HepG2 (cell line): ENCODE measurements at regions not wholly inside any gene's neighbourhood (a gene's known extent, or its start where the extent isn't known, plus 50 kb on each side); places are given as distances from the start of the nearest gene placed in this dataset.
A peak's percentile ranks its signal among the peaks of the same experiment; 100 is the strongest.

Experiments
- ATAC-seq: fragments of 200-7000 bp; cut with Tn5 transposase; 3 replicates; pipeline ENCODE4 v1.9.1; 2020; ENCODE audit warnings: mild to moderate bottlenecking, moderate library complexity
- BruUV-seq: library from RNA; stranded (reverse); fragments of 400-500 nt; replicated peaks from 2 replicates; lab custom pipeline; 2021; lab: Mats Ljungman, UMichigan
- CTCF ChIA-PET: fragments of 300-600 bp; formaldehyde crosslinking; extraction: SDS; loops from one replicate; lab custom pipeline; 2021; ENCODE audit warnings: low total read pairs, inconsistent platforms, low intra/inter-chr PET ratio; lab: Yijun Ruan, JAX
- POLR2A ChIA-PET: fragments of 350-600 bp; sonication (Branson Sonifier 250); formaldehyde crosslinking; loops from one replicate; lab custom pipeline; 2020; ENCODE audit warnings: antibody characterized with exemption, inconsistent platforms; lab: Yijun Ruan, JAX
- DNase-seq: peaks from one replicate; pipeline ENCODE4 v3.0.0-alpha.2; 2015; ENCODE audit warnings: low spot score
- FAIRE-seq: peaks from 3 replicates; lab custom pipeline; 2011; peaks lifted over from hg19 to GRCh38; lab: Jason Lieb, UNC
- H2AFZ ChIP-seq: one replicate; pipeline ENCODE4 v1.6.1; 2011; ENCODE audit warnings: low read length, inconsistent platforms
- H3K27ac ChIP-seq: fragments of 300-600 bp; 3 replicates; pipeline ENCODE4 v1.8.0; 2011; ENCODE audit warnings: mixed run types, mild to moderate bottlenecking, mixed read lengths, low read length, inconsistent platforms; ENCODE audit not compliant: insufficient read depth; ENCODE audit errors: extremely low read length
- H3K27me3 ChIP-seq, 2 experiments: fragments of 200-600 bp in 1 of 2; 2 replicates in 1 of 2; 3 replicates in 1 of 2; pipeline versions ENCODE4 v1.6.0 to v1.8.0; 2011; ENCODE audit warnings: low read length in 2 of 2, mild to moderate bottlenecking in 2 of 2, moderate library complexity in 2 of 2, inconsistent platforms in 1 of 2; ENCODE audit not compliant: insufficient read depth in 2 of 2, control insufficient read depth in 1 of 2
- H3K36me3 ChIP-seq, 2 experiments: fragments of 200-600 bp in 1 of 2; replicated peaks in 1 of 2; 2 replicates in 1 of 2; 3 replicates in 1 of 2; pipeline versions ENCODE4 v1.5.1 to v1.8.0; 2011; ENCODE audit warnings: low read length in 2 of 2, inconsistent platforms in 1 of 2; ENCODE audit not compliant: insufficient read depth in 2 of 2, control insufficient read depth in 1 of 2
- H3K4me1 ChIP-seq: 2 replicates; pipeline ENCODE4 v1.5.1; 2012; ENCODE audit warnings: low read length, inconsistent platforms; ENCODE audit not compliant: insufficient read depth
- H3K4me2 ChIP-seq: 2 replicates; pipeline ENCODE4 v1.6.0; 2011; ENCODE audit warnings: low read depth, low read length, inconsistent platforms
- H3K4me3 ChIP-seq, 3 experiments: fragments of 200-600 bp in 1 of 3; sonication (generic), shearing (Covaris generic) in 1 of 3; replicated peaks in 1 of 3; 2 replicates each; pipeline ENCODE4 v1.5.1; 2011 to 2016; ENCODE audit warnings: low read length in 3 of 3, inconsistent platforms in 2 of 3, low read depth in 2 of 3, mild to moderate bottlenecking in 2 of 3, control low read depth in 1 of 3, mixed read lengths in 1 of 3; ENCODE audit not compliant: insufficient read depth in 1 of 3
- H3K79me2 ChIP-seq: one replicate; pipeline ENCODE4 v1.6.1; 2011; ENCODE audit warnings: low read length, inconsistent platforms; ENCODE audit not compliant: insufficient read depth
- H3K9ac ChIP-seq: 2 replicates; pipeline ENCODE4 v1.6.0; 2011; ENCODE audit warnings: mild to moderate bottlenecking, low read depth, low read length, inconsistent platforms; ENCODE audit not compliant: insufficient read depth
- H3K9me3 ChIP-seq: 2 replicates; pipeline ENCODE4 v1.5.1; 2012; ENCODE audit warnings: mild to moderate bottlenecking, low read length
- H4K20me1 ChIP-seq: 2 replicates; pipeline ENCODE4 v1.6.0; 2011; ENCODE audit warnings: inconsistent platforms, mild to moderate bottlenecking, low read length, moderate library complexity; ENCODE audit not compliant: insufficient read depth
- ATF7 ChIP-seq, 2 experiments: fragments of 450-650 bp in 1 of 2; sonication (generic) in 1 of 2; formaldehyde crosslinking in 1 of 2; IDR thresholded peaks; 2 replicates each; pipeline versions ENCODE4 v1.4.0 to v1.6.1; 2016 to 2020; ENCODE audit warnings: antibody characterized with exemption in 1 of 2, mild to moderate bottlenecking in 1 of 2, missing genetic modification reagents in 1 of 2
- GATAD2A ChIP-seq: IDR thresholded peaks from 2 replicates; pipeline ENCODE4 v1.6.1; 2016
- PLRG1 ChIP-seq: fragments of 450-650 bp; conservative IDR thresholded peaks from 2 replicates; pipeline ENCODE4 v1.6.1; 2016
- SETDB1 ChIP-seq: sonication (generic); formaldehyde crosslinking; IDR thresholded peaks from 2 replicates; pipeline ENCODE4 v1.5.1; 2020; ENCODE audit warnings: missing genetic modification reagents, mild to moderate bottlenecking, borderline replicate concordance
- TARDBP ChIP-seq: sonication (generic); formaldehyde crosslinking; IDR thresholded peaks from 2 replicates; pipeline ENCODE4 v1.8.0; 2022; ENCODE audit warnings: mild to moderate bottlenecking, missing genetic modification reagents
- ZFP1 ChIP-seq: IDR thresholded peaks from 2 replicates; pipeline ENCODE4 v1.6.1; 2016
- ZNF644 ChIP-seq: IDR thresholded peaks from 2 replicates; pipeline ENCODE4 v1.6.1; 2016; ENCODE audit warnings: low read depth
- WGBS: methylation state at CpG from one replicate; pipeline ENCODE4 v1.1.6; 2017; ENCODE audit warnings: low lambda C conversion rate; 5-methylcytosine and 5-hydroxymethylcytosine counted together
- in situ Hi-C: cut with HindIII; loops from 2 replicates; pipeline ENCODE4 v1.10.0; 2017; ENCODE audit warnings: low pct_unique_long_range_greater_than_20kb; ENCODE audit not compliant: extremely low pct_ligation_motif_present
- intact Hi-C: fragments of 100-400 bp; cut with micrococcal nuclease; formaldehyde crosslinking; loops from one replicate; pipeline ENCODE4 v1.10.0; 2022; ENCODE audit not compliant: unreplicated experiment
- TF ChIP-seq, protein P1 (sequence below): IDR thresholded peaks from 2 replicates; pipeline ENCODE4 v1.6.1; 2016; ENCODE audit warnings: missing genetic modification reagents, missing compliant biosample characterization
- TF ChIP-seq, protein P2 (sequence below): sonication (generic); formaldehyde crosslinking; IDR thresholded peaks from 2 replicates; pipeline ENCODE4 v1.5.1; 2020; ENCODE audit warnings: mild to moderate bottlenecking, missing genetic modification reagents
- TF ChIP-seq, protein P3 (sequence below): sonication (generic); formaldehyde crosslinking; IDR thresholded peaks from 2 replicates; pipeline ENCODE4 v1.8.1; 2023; ENCODE audit warnings: mild to moderate bottlenecking, inconsistent platforms, moderate library complexity, missing genetic modification reagents, borderline replicate concordance

DNA sequence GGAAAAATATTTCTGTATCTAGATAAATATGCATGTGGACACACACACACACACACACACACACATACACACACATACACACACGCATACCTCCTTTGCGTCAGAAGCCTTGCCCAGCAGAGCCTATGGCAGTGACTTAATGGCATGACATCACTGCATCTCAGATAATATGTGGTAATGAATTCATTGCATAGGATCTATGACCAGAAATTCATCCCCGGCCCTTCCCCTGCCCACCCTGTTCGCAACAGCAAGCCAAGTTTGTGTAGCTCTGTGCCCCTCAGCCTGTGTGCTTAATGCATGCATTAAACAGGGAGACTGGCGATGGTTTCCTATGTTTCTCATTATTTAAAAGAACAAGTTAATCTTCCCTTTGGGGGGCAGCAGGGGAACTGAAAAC is 120.7 kb downstream of the NKX6-1 start:
- 31% methylated on average over 5 of the region's 5 CpGs for WGBS
- no peaks in the 10 kb centered on the region for H3K4me1 ChIP-seq
- in situ Hi-C loops (no loop called here), intact Hi-C loops (no loop called here)
- H3K4me3 ChIP-seq, result no peak overlapping the region
- H3K27ac ChIP-seq, result no peak overlapping the region
- H3K9ac ChIP-seq, result no peak overlapping the region
- BruUV-seq, result no TSS peak
- no peak overlapping the region for H3K4me2 ChIP-seq
- ChIA-PET CTCF (no interaction called here), POLR2A (no interaction called here)
- no peaks in the 10 kb centered on the region for H3K9me3 ChIP-seq
- no peak overlapping the region for H2AFZ ChIP-seq
- TF ChIP-seq ZNF644 (CRISPR knock-in tag), result no peak
- TF ChIP-seq, protein P1, sequence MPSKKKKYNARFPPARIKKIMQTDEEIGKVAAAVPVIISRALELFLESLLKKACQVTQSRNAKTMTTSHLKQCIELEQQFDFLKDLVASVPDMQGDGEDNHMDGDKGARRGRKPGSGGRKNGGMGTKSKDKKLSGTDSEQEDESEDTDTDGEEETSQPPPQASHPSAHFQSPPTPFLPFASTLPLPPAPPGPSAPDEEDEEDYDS (CRISPR knock-in tag), result no peak
- peak; percentile 23; the same call in 1 of the 2 replicates for TF ChIP-seq ATF7 (IDR thresholded peaks at IDR 0.05)
- no peak for TF ChIP-seq ATF7 (CRISPR knock-in tag; IDR thresholded peaks at IDR 0.05)
- TF ChIP-seq TARDBP, result no peak
- H3K27me3 ChIP-seq, result 0 out of 5 replicates have a peak, but pooled peaks cover 0 to 1% of the 10 kb centered on the region in 2 experiments
- H3K79me2 ChIP-seq, result no peaks in the 10 kb centered on the region
- no peaks in the 10 kb centered on the region for H4K20me1 ChIP-seq
- ATAC-seq (no peak), FAIRE-seq (no peak), DNase-seq (no peak)
- H3K36me3 ChIP-seq, result no peaks in the 10 kb centered on the region

DNA sequence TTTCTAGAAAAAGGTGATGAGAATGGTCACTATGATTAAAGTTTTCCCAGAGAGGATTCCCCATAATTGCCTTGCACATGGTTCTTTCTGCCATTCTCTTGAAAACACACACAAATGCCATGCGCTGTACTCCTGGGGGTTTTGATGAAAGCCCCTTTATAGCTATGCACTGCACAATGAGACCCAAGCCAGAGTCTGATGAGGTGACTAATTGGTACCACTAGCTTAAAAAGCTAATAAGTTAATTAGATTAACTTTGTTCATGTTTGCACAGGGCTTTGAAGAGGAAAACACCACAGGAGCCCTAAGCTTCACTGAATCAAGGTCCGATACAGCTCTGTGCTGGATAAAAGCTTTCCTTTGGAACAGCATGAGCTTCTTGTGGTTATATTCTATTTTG is 132.2 kb downstream of the NKX6-1 start:
- POLR2A ChIA-PET, result no interaction called here
- FAIRE-seq (no peak), DNase-seq (no peak), ATAC-seq (no peak)
- Histone ChIP-seq H3K4me1 (no peaks in the 10 kb centered on the region), H3K27ac (no peak overlapping the region), H3K79me2 (no peaks in the 10 kb centered on the region), H4K20me1 (no peaks in the 10 kb centered on the region), H2AFZ (no peak overlapping the region), H3K36me3 (no peaks in the 10 kb centered on the region), H3K4me3 (no peak overlapping the region), H3K9ac (no peak overlapping the region), H3K4me2 (no peak overlapping the region), H3K27me3 (no peaks in the 10 kb centered on the region; a peak in 1 of 5 replicates), H3K9me3 (no peaks in the 10 kb centered on the region)
- CTCF ChIA-PET, result no interaction called here
- intact Hi-C loops (no loop called here), in situ Hi-C loops (no loop called here)
- WGBS, result 50% methylated on average over 2 of the region's 2 CpGs
- TF ChIP-seq, protein P2, sequence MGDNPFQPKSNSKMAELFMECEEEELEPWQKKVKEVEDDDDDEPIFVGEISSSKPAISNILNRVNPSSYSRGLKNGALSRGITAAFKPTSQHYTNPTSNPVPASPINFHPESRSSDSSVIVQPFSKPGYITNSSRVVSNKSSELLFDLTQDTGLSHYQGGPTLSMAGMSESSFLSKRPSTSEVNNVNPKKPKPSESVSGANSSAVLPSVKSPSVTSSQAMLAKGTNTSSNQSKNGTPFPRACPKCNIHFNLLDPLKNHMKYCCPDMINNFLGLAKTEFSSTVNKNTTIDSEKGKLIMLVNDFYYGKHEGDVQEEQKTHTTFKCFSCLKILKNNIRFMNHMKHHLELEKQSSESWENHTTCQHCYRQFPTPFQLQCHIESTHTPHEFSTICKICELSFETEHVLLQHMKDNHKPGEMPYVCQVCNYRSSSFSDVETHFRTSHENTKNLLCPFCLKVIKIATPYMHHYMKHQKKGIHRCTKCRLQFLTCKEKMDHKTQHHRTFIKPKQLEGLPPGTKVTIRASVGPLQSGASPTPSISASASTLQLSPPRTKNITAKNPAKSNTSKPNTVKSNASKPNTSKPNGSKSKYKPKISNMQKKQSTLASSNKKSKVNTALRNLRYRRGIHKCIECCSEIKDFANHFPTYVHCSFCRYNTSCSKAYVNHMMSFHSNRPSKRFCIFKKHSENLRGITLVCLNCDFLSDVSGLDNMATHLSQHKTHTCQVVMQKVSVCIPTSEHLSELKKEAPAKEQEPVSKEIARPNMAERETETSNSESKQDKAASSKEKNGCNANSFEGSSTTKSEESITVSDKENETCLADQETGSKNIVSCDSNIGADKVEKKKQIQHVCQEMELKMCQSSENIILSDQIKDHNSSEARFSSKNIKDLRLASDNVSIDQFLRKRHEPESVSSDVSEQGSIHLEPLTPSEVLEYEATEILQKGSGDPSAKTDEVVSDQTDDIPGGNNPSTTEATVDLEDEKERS (CRISPR knock-in tag), result no peak
- TF ChIP-seq PLRG1 (no peak), ZFP1 (CRISPR knock-in tag) (no peak), SETDB1 (CRISPR knock-in tag) (no peak), GATAD2A (CRISPR knock-in tag) (no peak)
- TF ChIP-seq, protein P3, sequence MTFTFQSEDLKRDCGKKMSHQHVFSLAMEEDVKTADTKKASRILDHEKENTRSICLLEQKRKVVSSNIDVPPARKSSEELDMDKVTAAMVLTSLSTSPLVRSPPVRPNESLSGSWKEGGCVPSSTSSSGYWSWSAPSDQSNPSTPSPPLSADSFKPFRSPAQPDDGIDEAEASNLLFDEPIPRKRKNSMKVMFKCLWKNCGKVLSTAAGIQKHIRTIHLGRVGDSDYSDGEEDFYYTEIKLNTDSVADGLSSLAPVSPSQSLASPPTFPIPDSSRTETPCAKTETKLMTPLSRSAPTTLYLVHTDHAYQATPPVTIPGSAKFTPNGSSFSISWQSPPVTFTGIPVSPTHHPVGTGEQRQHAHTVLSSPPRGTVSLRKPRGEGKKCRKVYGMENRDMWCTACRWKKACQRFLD (CRISPR knock-in tag), result no peak
- BruUV-seq, result no TSS peak
